GM18858 (cell line): ENCODE measurements at regions not wholly inside any gene's neighbourhood (a gene's known extent, or its start where the extent isn't known, plus 50 kb on each side); places are given as distances from the start of the nearest gene placed in this dataset.

ENCODE experiments used
- ATAC-seq: cut with Tn5 transposase; IDR thresholded peaks from one replicate; pipeline ENCODE4 v1.9.1; 2021; ENCODE audit not compliant: unreplicated experiment

DNA sequence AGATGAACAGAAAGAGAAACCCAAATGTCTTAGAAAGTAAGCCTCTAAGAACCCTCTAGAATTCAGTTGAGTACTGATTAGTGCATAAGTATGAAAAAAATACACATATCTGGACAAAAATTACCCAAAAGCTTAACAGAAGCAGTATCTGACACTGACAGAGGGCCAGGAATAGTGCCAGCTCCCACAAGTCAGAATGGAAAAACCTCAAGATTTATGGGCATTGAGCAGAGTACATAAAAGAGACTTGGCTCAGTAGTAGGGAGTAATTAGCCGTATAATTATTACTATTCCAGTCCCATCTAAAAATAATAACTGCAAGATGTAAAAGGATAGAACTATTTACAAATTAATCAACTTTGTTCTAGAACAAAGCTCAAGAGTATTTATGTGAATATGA is 834.5 kb downstream of the FAM181B start:
- no peak for ATAC-seq

DNA sequence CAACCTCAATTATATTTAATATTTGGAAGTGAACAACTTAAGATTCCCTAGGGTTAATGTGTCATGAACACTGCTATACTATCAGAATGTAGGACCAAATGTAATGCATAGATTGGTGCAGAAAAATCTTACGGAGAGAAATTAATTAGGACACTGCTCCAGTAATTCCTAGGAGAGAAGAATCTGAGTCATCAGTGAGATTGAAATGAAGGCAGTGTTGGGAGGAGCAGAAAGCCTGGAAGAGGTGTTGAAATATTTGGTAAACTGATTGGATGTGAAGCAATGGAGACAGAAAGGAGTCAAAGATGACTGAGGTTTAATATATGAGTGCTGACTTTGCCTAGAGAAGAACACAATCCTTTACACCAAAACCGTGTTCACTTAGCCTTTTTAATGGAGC is 836.0 kb downstream of the FAM181B start:
- ATAC-seq = no peak

DNA sequence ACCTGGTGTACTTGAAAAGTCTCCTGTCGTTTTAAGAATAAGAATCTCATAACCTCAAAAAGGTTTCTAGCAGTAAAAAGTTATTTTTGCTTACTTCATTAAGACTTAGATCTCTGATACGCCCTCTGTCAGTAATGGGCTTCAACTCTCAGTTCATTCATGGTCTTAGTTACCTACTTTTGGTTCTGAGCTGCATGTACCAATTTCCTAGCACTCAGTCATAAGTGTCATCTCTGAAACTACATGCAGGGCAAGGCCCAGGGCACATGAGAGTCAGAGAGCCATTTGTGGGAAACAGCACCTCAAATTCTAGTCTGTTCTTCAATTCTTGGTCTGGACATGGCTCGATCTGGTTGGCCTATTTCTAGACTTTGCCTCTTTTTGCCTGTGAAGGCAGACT is 838.4 kb downstream of the FAM181B start:
- no peak for ATAC-seq

DNA sequence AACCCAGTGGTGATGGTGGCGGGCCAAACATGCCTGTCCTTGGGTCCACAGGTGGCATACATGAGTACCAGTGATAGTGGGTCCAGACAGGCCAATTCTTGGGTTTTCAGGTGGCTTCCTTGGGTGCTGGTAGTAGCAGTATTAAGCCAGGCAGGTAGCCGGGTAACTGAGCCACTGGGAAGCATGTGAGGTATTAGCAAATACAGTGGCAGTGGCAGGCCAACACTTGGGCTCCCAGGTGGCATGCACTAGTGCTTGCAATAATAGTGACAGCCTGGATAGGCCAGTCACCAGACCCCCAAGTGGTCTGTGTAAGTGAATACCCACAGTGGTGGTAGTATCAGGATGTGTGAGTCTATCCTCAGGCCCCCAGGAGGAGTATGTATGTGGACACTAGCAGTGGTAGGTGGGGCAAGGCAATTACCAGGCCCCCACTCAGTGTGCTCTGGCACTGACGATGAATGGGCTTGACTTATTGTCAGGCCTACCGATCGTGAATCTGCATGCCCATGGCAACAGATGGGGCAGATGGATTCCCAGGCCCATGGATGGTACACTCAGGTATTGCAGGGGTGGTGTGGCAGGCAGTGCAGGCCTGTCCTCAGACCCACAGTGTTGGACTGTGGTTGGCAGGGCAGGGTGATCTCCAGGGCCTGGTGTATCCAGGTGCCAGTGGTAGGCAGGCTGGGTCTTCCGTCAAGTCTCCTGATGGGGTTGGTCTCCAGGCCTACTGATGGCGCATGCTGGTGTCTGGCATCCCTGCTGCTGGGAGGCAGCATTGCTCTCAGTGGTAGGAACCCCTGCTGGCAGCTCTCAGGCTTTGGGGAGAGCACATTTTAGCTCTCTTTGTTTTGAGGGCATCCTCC is 840.7 kb downstream of the FAM181B start:
- ATAC-seq = no peak

DNA sequence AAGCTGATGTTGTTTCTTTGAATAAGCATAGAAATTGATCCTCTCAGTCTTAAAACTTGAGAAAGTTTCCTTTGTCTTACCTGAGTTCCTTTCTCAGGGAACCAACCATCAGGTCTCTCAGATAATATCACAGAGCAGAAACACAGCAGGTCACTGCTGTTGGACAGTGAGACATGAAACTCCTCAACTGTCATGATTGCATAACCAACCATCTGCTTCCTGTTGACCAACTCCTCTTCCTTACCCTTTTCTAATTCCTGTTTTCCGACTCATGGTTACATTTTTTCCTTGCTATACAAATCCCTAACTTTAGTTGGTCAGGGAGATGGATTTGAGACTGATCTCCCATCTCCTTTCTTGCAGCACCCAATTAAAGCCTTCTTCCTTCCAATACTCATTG is 845.3 kb downstream of the FAM181B start:
- no peak for ATAC-seq

DNA sequence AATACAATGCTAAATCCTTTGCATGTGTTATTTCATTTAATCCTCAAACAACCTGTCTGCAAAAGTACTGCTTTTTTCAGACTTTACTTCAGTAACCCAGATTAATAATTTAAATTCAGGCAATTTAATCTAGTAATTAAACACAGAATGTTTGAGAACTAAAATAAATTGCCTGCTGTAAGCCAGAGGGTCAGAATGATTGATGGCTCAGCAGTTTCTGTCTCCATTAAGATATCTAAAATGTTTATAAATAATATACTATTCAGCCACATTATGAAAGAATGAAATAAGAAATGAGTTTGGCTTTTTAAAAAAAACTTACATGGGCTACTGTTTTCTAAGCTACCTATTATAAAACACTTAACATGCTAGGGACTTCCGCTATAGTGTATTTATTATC is 846.0 kb downstream of the FAM181B start:
- no peak for ATAC-seq

DNA sequence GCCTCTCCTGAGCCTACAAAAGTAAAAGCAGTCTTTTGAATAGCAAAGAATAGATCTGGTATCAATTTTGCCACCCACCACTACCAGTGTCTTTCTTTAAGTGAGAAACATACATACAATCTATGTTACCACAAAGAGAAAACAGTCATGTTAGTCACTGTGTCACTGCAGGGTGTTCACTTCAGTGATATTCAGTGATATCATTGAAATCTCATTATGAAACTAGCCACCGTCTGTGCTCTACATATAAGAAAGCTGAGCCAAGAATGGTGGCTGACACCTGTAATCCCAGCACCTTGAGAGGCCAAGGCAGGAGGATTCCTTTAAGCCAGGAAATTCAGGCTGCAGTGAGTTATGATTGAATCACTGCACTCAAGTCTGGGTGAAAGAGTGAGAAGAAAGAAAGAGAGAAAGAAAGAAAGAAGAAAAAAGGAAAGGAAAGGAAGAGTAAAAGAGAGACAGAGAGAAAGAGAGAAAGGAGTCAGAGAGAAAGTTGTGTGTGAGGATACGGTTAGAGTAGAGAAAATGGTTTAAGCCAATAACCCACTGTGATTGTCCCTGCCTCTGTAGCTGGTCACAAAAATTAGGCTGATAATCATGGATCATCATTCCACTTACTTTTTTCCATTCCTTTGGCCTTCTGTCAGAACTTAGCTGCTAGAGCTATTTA is 847.1 kb downstream of the FAM181B start:
- no peak for ATAC-seq

DNA sequence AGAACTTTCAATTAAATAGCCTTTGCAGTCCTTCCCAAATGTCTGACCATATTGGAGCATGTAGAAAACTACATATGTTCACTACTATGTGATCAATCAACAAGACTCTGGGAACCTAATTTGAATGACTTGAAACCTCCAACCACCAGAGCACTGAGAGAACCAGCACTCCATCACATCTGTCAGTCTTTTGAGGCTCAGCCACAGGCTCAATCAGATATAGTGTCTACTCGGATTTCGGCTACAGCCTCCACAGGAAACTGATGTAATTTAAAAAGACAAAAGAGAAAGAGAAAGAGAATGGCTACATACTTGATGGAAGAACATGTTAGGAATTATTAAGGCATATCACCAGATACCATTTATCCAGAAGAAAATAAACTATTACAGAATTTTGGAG is 859.0 kb downstream of the FAM181B start:
- peak; percentile 27 for ATAC-seq

DNA sequence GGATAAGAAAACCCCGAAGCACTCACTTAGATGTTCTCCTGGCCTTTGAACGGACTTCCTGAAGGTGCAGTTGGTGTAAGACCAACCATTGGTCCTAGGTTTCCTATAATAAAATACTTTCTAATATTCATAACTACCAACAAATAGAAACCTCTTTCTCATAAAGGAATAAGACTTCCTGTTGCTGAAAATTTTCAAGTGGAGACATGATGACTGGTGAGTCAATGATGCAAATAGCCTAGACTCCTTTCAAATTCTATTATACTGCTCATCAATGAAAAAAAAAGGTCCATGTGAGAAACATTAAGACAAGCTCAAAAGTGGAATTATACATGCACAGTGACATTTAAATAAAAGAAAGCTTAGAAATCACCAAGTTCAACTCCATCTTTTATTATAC is 862.8 kb downstream of the FAM181B start:
- ATAC-seq = no peak

DNA sequence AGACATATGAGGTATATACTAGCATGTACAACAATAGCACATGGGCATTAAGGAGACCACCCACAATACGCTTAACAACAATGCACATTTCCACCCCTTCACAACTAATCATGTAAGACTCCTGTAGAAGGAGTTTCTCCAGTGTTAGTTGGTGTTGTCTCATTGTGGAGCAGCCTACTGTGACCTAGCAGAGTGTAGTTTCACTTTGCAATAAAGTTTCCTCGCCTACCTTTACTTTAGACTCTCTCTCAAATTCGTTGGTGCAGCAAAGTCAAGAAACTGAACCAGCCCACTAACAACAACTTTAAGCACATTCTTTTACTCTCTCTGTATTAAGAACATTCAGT is 863.6 kb downstream of the FAM181B start:
- peak; percentile 47 for ATAC-seq

DNA sequence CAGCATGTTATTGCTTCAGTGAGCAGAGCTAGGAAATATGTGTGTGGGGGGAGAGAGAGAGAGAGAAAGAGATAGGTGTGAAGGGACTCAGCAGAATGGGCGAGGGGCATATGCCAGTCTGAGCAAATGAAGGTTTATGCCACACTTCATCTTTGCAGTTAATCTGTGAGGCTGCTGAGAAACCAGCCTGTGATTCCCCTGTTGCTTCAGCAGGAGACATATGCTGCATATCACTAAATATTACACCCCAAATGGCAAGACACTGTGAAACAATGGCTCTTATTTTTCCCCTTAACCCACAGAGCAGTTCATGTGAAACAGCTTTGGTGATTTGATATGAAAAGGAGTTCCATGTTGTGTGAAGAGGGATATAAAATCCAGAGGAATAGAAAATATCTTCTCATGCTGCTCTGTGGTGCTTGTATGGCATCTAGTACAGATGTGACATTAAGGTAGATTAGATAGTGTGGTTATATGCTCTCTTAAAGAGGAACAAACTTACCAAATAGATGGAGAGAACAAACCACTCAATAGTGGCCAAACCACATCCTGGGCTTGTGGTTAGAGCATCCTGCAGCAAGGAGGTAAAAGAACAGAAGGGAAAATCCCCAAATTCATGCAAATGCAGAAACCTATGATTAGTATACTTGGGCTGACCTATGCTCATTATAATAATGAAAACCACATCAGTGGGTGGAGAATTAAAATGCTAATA is 864.2 kb downstream of the FAM181B start:
- peak; percentile 93 for ATAC-seq

DNA sequence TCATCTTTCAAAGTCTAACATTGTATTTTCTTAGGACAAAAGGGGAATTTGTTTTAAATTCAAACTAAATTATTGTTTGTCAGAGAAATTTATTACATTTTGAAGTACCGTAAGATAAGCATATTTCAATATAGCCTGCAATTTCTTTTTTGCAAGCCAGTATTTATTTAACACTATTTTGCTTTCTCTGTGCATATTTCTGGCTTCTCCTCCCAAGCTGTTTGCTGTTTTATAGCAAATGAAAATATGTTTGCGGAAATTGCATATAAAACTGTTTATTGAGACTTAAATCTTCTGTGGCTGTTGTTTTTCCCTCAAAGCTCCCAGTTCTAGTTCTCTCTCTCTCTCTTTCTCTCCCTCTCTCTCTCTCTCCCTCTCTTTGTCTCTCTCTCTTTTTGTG is 866.8 kb downstream of the FAM181B start:
- ATAC-seq = no peak

DNA sequence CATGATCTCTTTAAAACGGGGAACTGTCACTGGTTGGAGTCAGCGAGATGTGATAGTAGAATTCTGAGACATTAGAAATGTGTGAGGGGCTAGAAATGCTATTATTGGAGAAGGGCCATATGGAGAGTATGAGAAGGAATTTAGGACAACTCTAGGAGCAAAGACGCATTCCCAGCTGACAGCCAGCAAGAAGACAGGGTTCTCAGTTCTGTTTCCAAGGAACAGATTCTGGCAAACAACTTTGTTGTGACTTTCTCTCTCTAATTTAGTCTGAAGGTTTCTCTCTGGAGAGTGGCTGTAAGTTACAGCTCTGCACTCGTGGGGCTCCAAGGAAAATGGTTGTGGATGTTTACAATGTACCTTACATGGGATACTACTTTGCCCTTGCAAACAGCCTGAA is 876.3 kb downstream of the FAM181B start:
- ATAC-seq = no peak

DNA sequence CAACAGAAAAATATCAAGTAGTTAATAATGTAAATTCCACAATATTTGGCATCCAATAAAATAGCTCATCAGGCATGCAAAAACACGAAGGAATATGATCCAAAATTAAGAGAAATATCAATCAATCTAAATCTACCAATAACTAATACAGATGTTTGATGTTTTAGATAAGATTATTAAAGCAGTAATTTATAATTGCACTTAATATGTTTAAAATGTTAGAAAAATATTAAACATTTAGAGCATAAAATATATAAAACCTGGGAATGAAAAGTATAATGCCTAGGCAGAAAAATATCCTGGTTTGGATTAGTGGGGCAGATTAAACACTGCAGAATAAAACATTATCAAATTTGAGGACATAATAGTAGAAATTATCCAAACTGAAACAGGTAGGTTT is 879.9 kb downstream of the FAM181B start:
- no peak for ATAC-seq

DNA sequence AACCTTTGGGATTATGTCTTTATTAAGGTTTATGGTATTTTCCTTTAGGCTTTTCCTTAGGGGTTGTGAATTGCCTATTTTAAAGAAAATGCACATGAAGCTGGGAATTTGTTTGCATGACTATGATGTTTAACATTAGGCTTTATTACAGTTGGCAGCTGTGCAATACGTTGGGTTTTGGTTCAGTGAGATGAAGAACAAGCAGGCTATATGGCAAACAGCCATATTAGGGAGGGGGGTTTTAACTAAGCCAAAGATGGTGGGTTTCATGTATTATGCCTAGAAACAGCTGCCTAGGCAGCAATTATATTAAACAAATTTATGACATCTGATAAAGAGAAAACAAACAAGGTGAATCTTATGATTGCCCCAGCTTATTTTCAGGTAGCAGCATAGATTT is 880.8 kb downstream of the FAM181B start:
- no peak for ATAC-seq

DNA sequence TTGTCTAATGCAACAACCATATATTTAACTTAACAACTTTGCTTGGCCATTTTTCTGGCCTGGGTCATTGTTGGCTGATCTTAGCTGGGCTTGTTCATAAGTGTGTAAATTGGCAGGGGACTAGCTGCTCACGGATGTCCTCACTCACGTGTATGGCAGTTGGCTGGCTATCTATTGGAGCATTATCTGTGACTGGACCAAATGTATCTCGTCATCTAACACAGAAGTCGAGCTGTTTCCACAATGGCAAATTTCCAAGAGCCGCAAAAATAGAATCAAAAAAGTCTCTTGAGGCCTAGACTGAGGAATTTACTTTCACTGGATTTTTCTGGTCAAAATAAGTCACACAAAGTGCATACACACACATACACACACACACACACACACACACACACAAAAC is 893.3 kb downstream of the FAM181B start:
- no peak for ATAC-seq

DNA sequence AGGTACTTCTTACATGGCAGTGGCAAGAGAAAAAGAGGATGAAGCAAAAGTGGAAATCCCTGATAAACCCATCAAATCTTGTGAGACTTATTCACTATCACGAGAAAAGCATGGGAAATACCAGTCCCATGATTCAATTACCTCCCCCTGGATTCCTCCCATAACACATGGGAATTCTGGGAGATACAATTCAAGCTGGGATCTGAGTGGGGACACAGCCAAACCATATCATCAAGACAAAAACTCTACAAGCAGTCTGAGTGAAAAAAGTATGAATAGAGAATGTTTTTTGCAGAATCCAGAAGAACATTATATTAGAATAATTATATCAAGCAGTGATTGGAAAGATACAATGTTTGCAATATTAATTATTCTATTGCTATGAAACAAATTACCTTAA is 893.7 kb downstream of the FAM181B start:
- ATAC-seq = no peak

DNA sequence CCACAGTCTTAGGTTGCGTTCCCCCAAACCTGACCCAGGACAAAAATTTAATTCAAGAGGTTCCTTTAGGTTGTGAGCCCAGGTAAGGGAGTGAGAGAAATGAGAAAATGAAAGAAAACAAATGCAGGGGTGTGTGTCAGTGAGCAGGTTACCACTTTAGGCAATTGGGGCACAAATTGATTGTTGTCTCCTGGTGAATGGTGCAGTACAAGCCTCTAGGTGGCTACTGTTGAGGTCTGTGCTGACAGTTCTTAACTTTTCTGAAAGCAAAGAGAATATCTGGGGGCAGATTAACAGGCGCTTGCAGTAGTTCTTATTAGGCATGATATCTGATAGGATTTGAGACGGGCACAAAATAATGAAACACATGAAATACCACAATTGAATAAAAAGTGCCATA is 894.6 kb downstream of the FAM181B start:
- no peak for ATAC-seq

DNA sequence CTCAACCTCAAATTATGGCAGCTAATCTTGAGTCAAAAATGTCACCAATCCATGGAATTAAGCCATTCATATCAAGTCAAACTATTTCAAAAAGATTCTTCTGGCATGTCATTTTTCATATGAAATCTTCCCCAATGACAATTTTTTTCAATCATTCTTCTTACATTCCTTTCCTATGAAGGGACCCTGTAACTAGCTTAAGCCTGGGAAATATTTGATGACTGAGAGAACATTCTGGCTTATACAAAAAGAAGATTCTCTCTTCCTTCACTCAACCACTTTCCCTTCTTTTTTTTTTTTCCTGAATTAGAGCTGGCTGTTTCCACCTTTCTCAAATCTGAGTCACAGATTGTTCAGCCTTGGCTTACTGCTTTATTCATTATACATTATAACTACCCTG is 903.7 kb downstream of the FAM181B start:
- ATAC-seq = no peak

DNA sequence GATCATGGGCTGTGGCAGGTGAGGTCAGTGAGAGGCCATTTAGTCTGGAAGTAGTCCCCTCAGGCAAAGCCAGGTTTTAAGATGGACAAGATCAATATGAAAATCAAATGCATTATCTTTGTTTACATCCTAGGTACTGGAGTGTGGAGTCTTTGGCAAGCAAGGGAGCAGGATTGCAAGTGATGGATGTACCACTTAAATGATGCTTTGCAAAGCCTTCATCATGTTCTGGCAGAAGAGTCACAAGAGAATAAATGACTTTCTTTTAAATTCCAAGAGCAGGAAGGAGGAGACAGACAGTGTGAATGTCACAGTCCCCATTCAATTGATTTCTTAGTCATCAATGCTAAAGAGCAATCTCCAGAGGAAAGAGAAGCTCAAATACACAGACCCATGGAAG is 908.3 kb downstream of the FAM181B start:
- no peak for ATAC-seq

DNA sequence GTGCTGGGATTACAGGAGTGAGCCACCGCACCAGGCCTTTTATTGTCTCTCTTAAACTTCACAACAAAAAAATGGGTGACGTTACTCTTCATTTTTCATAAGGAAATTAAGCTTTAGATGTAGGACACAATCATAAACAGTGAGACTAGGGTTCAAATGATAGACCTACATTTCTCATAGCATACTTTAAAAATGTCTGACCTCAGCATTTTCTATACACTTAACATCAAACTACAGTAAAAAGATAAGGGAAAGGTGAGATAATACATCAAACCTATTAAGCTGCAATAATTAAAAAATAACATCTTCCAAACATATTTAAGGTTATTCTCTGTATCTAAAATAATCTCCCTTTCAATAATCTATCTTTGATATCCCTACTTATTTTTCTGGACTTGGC is 914.2 kb downstream of the FAM181B start:
- ATAC-seq = no peak

DNA sequence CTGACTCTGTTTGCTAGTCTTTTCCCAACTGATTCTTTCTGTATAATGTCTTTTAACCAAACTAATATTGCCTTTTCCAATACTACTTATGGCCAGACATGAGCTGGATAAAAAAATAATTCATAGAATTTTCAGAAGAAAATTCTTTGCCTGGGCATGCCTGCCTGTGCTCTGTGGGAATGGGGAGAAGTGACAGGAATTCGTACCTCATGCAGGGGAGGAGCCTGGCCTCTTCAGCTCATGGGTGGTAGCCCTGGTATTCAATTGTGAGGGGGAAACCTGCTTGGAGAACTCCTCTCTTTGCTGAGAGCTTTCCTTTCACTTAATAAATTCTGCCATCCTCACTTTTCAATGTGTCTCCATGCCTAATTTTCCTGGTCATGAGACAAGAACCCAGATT is 928.8 kb downstream of the FAM181B start:
- no peak for ATAC-seq
